NT2/D1 (cell line): ENCODE measurements at regions not wholly inside any gene's neighbourhood (a gene's known extent, or its start where the extent isn't known, plus 50 kb on each side); places are given as distances from the start of the nearest gene placed in this dataset.
"Not testable (repeated sequence)": the region's sequence is repeated elsewhere in the genome, so short reads cannot be mapped to it uniquely, and the experiment has no call there.

ENCODE experiments used
- DNase-seq: peaks from one replicate; pipeline ENCODE4 v3.0.0-alpha.2; 2011; ENCODE audit warnings: low read depth, low spot score
- H3K27me3 ChIP-seq: 2 replicates; pipeline ENCODE4 v1.6.0; 2011; ENCODE audit warnings: mild to moderate bottlenecking; ENCODE audit not compliant: insufficient read length, insufficient read depth
- H3K36me3 ChIP-seq: 2 replicates; pipeline ENCODE4 v1.6.1; 2011; ENCODE audit warnings: mild to moderate bottlenecking, low read length, mixed read lengths; ENCODE audit not compliant: insufficient read depth, insufficient read length
- H3K4me1 ChIP-seq: 2 replicates; pipeline ENCODE4 v1.5.1; 2011; ENCODE audit not compliant: insufficient read depth, insufficient read length
- H3K4me3 ChIP-seq: 2 replicates; pipeline ENCODE4 v1.5.1; 2011; ENCODE audit warnings: low read depth; ENCODE audit not compliant: insufficient read length
- H3K9ac ChIP-seq: 2 replicates; pipeline ENCODE4 v1.6.0; 2011; ENCODE audit warnings: low read depth; ENCODE audit not compliant: insufficient read length
- H3K9me3 ChIP-seq: 2 replicates; pipeline ENCODE4 v1.5.1; 2011; ENCODE audit warnings: mild to moderate bottlenecking, low read length; ENCODE audit not compliant: insufficient read depth
- SUZ12 ChIP-seq: IDR thresholded peaks from 2 replicates; pipeline ENCODE4 v1.6.1; 2011; ENCODE audit not compliant: insufficient read length, insufficient read depth; ENCODE audit errors: extremely low read depth
- YY1 ChIP-seq: IDR thresholded peaks from 2 replicates; pipeline ENCODE4 v1.6.1; 2011; ENCODE audit not compliant: insufficient read length, insufficient read depth
- ZNF274 ChIP-seq: IDR thresholded peaks from 2 replicates; pipeline ENCODE4 v1.6.1; 2011; ENCODE audit warnings: mild to moderate bottlenecking, low read depth, low read length

GRCh38 chrX:88101968-88102367 is 584.4 kb downstream of the KLHL4 start:
- no peak overlapping the region for H3K9ac ChIP-seq

DNA sequence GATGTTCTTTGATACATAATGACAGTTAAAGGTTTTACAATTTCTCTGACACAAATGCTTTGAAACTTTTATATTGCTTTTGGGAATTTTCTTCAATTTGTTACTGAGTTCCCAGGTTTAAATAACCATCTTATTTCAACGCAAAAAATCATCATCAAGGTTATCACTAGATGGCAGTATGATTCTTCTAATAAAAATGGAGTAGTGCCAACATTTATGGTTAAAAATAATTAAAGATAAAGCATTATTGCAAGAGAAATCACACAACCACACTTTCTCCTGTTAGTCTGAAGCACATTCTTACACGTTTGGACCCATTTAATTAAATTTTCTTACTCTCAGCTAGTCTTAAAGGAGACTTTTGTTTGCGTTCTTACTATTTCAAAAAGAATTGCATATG is 611.3 kb upstream of the CPXCR1 start:
- Histone ChIP-seq H3K9me3 (no peaks in the 10 kb centered on the region), H3K36me3 (no peaks in the 10 kb centered on the region), H3K4me1 (no peaks in the 10 kb centered on the region), H3K27me3 (no peaks in the 10 kb centered on the region), H3K9ac (no peak overlapping the region), H3K4me3 (no peak overlapping the region)
- DNase-seq, result no peak
- no peak for TF ChIP-seq YY1
- TF ChIP-seq ZNF274, result no peak
- TF ChIP-seq SUZ12, result no peak

More at GRCh38 chrX:88101968-88102367, 584.4 kb downstream of the KLHL4 start:
- TF ChIP-seq SUZ12 (no peak), ZNF274 (no peak), YY1 (no peak)
- no peaks in the 10 kb centered on the region for H3K4me1 ChIP-seq
- no peak for DNase-seq
- no peaks in the 10 kb centered on the region for H3K36me3 ChIP-seq
- no peak overlapping the region for H3K4me3 ChIP-seq
- H3K9me3 ChIP-seq, result no peaks in the 10 kb centered on the region
- H3K27me3 ChIP-seq, result no peaks in the 10 kb centered on the region

DNA sequence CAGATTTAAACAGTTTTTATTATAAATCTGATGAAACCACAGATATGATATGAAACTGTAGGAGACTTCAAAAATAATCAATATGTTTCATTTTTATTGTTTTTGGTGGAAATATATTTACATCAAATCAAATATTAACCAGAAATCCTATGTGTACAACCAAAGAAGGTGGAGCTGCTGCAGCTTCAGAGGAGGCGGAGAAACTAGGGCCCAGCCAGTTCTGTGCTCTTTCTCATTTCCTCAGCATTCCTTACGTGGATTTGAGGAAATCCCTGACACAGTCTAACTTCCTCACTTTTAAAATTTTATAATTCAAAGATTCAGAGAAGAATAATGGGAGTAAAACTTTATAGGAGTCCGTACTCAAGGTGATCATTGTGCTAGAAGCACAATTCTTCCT is 610.7 kb upstream of the CPXCR1 start:
- no peak for TF ChIP-seq YY1
- no peak for TF ChIP-seq SUZ12
- no peak for TF ChIP-seq ZNF274
- H3K36me3 ChIP-seq, result no peaks in the 10 kb centered on the region
- no peak overlapping the region for H3K4me3 ChIP-seq
- no peaks in the 10 kb centered on the region for H3K4me1 ChIP-seq
- DNase-seq, result no peak
- H3K9me3 ChIP-seq, result no peaks in the 10 kb centered on the region
- no peaks in the 10 kb centered on the region for H3K27me3 ChIP-seq
- H3K9ac ChIP-seq, result no peak overlapping the region

- Histone ChIP-seq H3K4me3 (no peak overlapping the region), H3K27me3 (no peaks in the 10 kb centered on the region), H3K9me3 (peaks cover 5% of the 10 kb centered on the region; the same call in 1 of the 2 replicates), H3K4me1 (no peaks in the 10 kb centered on the region), H3K9ac (no peak overlapping the region), H3K36me3 (no peaks in the 10 kb centered on the region)
- no peak for DNase-seq
- TF ChIP-seq YY1 (no peak), SUZ12 (no peak), ZNF274 (no peak)
Observed at GRCh38 chrX:88146577-88146976, 600.4 kb upstream of the CPXCR1 start.

GRCh38 chrX:88170553-88170952 is 576.5 kb upstream of the CPXCR1 start:
- no peaks in the 10 kb centered on the region for H3K4me1 ChIP-seq
- H3K9me3 ChIP-seq, result no peaks in the 10 kb centered on the region; the same call in 1 of the 2 replicates
- no peaks in the 10 kb centered on the region for H3K36me3 ChIP-seq
- TF ChIP-seq SUZ12 (no peak), ZNF274 (no peak), YY1 (no peak)
- DNase-seq, result no peak
- no peak overlapping the region for H3K9ac ChIP-seq
- no peak overlapping the region for H3K4me3 ChIP-seq
- H3K27me3 ChIP-seq, result no peaks in the 10 kb centered on the region

GRCh38 chrX:88173932-88174440 is 573.0 kb upstream of the CPXCR1 start:
- not testable (repeated sequence) for H3K27me3 ChIP-seq, H3K36me3 ChIP-seq, H3K9me3 ChIP-seq, H3K9ac ChIP-seq, H3K4me1 ChIP-seq, DNase-seq, H3K4me3 ChIP-seq

DNA sequence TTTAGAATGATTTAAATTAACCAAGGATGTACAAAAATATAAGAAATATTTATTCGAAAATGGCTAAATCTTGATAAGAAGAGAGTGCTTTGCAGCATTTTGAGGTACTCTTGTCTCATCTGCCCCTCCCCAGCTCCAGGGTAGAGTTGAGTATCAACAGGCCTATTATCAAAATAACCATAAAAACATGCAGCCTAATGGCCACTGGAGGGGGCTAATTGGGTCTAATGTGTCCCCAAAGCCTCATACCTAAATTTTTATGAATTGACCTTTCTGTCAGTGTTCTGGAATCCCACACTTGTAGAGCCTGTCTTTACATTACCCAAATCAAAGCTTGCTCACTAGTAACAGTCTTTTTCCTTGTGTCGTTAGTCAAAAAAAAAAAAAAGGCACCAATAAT is 544.9 kb upstream of the CPXCR1 start:
- no peaks in the 10 kb centered on the region for H3K9me3 ChIP-seq
- no peak for DNase-seq
- TF ChIP-seq ZNF274 (no peak), YY1 (no peak), SUZ12 (no peak)
- no peaks in the 10 kb centered on the region for H3K27me3 ChIP-seq
- H3K4me3 ChIP-seq, result no peak overlapping the region
- H3K4me1 ChIP-seq, result no peaks in the 10 kb centered on the region
- H3K36me3 ChIP-seq, result no peaks in the 10 kb centered on the region
- no peak overlapping the region for H3K9ac ChIP-seq

DNA sequence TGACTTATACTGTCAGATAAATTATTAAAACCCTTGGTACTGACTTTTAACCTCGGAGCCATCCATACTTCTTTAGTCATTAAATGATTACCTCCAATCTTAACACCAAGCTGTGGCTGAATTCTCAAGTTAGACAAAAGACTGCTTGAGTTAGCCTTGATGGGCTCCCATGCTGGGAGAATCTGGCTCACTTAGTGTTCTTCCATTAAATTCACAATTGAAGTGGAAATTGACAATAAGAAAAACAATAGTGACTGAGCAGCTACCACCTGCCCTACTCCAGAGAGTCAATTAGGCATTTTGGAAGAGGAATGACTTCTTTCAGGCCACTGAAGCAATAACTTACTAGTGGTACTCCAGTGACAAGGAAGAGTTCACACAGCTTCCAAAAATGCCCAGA is 503.0 kb upstream of the CPXCR1 start:
- Histone ChIP-seq H3K36me3 (no peaks in the 10 kb centered on the region), H3K9ac (no peak overlapping the region), H3K27me3 (no peaks in the 10 kb centered on the region), H3K4me3 (no peak overlapping the region), H3K9me3 (no peaks in the 10 kb centered on the region), H3K4me1 (no peaks in the 10 kb centered on the region)
- peak; percentile 50 for DNase-seq
- no peak for TF ChIP-seq ZNF274
- TF ChIP-seq YY1, result no peak
- TF ChIP-seq SUZ12, result no peak
